ENCODE measurements at regions not wholly inside any gene's neighbourhood (a gene's known extent, or its start where the extent isn't known, plus 50 kb on each side); places are given as distances from the start of the nearest gene placed in this dataset.

GRCh38 chr3:34832865-34833508 is 806.3 kb upstream of the ARPP21 start:
- DNase-seq (no peak), ATAC-seq (ENCODE audit: low read depth) (no peak)
- Mint-ChIP-seq H3K4me3 (no peak overlapping the region), H3K4me1 (no peaks in the 10 kb centered on the region), H3K27me3 (no peaks in the 10 kb centered on the region), H3K9me3 (ENCODE audit: insufficient read depth) (peaks cover 3% of the 10 kb centered on the region), H3K27ac (no peak overlapping the region)
- TF ChIP-seq, protein P1, sequence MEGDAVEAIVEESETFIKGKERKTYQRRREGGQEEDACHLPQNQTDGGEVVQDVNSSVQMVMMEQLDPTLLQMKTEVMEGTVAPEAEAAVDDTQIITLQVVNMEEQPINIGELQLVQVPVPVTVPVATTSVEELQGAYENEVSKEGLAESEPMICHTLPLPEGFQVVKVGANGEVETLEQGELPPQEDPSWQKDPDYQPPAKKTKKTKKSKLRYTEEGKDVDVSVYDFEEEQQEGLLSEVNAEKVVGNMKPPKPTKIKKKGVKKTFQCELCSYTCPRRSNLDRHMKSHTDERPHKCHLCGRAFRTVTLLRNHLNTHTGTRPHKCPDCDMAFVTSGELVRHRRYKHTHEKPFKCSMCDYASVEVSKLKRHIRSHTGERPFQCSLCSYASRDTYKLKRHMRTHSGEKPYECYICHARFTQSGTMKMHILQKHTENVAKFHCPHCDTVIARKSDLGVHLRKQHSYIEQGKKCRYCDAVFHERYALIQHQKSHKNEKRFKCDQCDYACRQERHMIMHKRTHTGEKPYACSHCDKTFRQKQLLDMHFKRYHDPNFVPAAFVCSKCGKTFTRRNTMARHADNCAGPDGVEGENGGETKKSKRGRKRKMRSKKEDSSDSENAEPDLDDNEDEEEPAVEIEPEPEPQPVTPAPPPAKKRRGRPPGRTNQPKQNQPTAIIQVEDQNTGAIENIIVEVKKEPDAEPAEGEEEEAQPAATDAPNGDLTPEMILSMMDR (IDR thresholded peaks at IDR 0.05) = no peak
- TF ChIP-seq EZH2 (IDR thresholded peaks at IDR 0.05; ENCODE audit: borderline replicate concordance, insufficient read depth, low read depth, low read length, poor library complexity, severe bottlenecking) = no peak
- CTCF ChIA-PET = no interaction called here
- H3K4me3 ChIP-seq (ENCODE audit: control extremely low read depth in 1 of 5, extremely low read depth in 1 of 5, insufficient read depth in 1 of 5, low read depth in 2 of 5, low read length in 4 of 5) = no peak overlapping the region
- no peak overlapping the region for H3K9ac ChIP-seq (ENCODE audit: low read length)
- no CpG with 5 or more reads among the region's 1 CpG for WGBS (ENCODE audit: insufficient coverage)
- H3K9me3 ChIP-seq (ENCODE audit: control extremely low read depth in 1 of 3, control insufficient read depth in 2 of 3, insufficient read depth in 1 of 3, low read length in 2 of 3) = no peaks in the 10 kb centered on the region
- H3K79me2 ChIP-seq (ENCODE audit: control insufficient read depth, insufficient read depth, low read length) = no peaks in the 10 kb centered on the region
- no peaks in the 10 kb centered on the region for H3K27me3 ChIP-seq (replicated peaks in 1 of 4; ENCODE audit: control extremely low read depth in 1 of 4, control insufficient read depth in 3 of 4, insufficient read depth in 4 of 4, low read length in 3 of 4)
- no peaks in the 10 kb centered on the region for H3K36me3 ChIP-seq (replicated peaks in 1 of 2; ENCODE audit: control extremely low read depth in 1 of 2, control insufficient read depth in 1 of 2, extremely low read depth in 1 of 2, insufficient read depth in 2 of 2, low read length in 1 of 2)
- H3K4me1 ChIP-seq (ENCODE audit: control insufficient read depth in 2 of 2, insufficient read depth in 2 of 2, low read length in 2 of 2) = no peaks in the 10 kb centered on the region
- no peak overlapping the region for H2AFZ ChIP-seq (ENCODE audit: insufficient read depth, low read depth, low read length, poor library complexity, severe bottlenecking)
- no peak overlapping the region for H3K4me2 ChIP-seq (replicated peaks; ENCODE audit: low read depth, low read length, poor library complexity, severe bottlenecking)
- POLR2A ChIA-PET = no interaction called here
- H4K20me1 ChIP-seq (ENCODE audit: control insufficient read depth, insufficient read depth, low read length, poor library complexity, severe bottlenecking) = no peaks in the 10 kb centered on the region
- intact Hi-C loops (cut with micrococcal nuclease) = no loop called here
- no peak overlapping the region for H3K27ac ChIP-seq (ENCODE audit: low read length in 2 of 2)

DNA sequence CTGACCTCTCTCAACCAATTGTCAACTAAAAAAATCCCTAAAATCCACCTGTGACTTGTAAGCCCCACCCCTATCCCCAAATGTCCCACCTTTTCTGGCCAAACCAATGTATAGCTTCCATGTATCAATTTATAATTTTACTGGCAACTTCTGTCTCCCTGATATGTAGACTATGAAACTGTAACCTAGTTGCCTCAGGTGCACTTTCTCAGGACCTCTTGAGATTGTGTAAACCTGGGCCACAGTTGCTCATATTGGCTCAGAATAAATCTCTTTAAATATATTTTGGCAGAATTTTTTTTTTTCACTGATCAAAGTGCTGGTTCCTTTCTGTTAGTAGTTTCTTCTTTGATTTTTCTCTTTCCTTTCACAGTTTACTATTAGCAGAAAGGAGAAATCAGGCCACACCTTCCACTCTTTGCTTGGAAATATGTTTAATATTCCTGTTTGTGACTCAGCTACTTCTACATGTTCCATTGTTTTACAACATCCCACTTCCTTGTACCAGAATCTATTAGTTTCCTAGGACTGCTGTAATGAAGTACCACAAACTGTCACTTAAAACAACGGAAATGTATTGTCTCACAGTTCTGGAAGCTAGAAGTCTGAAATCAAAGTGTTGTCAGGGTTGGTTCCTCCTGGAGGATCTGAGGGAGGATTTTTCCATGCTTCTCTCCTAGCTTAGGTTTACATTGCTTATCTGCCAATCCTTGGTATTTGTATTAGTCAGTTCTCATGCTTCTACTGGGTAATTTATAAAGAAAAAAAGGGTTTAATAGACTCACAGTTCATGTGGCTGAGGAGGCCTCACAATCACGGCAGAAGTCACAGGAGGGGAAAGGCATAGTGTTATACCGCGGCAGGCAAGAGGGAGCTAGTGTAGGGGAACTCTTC is 801.2 kb upstream of the ARPP21 start:
- Histone ChIP-seq H3K36me3 (replicated peaks in 1 of 2; ENCODE audit: control extremely low read depth in 1 of 2, control insufficient read depth in 1 of 2, extremely low read depth in 1 of 2, insufficient read depth in 2 of 2, low read length in 1 of 2) (no peaks in the 10 kb centered on the region), H3K4me2 (replicated peaks; ENCODE audit: low read depth, low read length, poor library complexity, severe bottlenecking) (no peak overlapping the region), H3K9me3 (ENCODE audit: control extremely low read depth in 1 of 3, control insufficient read depth in 2 of 3, insufficient read depth in 1 of 3, low read length in 2 of 3) (peaks cover 0 to 1% (median 0%) of the 10 kb centered on the region in 3 donors), H4K20me1 (ENCODE audit: control insufficient read depth, insufficient read depth, low read length, poor library complexity, severe bottlenecking) (no peaks in the 10 kb centered on the region), H3K4me3 (ENCODE audit: control extremely low read depth in 1 of 5, extremely low read depth in 1 of 5, insufficient read depth in 1 of 5, low read depth in 2 of 5, low read length in 4 of 5) (no peak overlapping the region), H3K27me3 (replicated peaks in 1 of 4; ENCODE audit: control extremely low read depth in 1 of 4, control insufficient read depth in 3 of 4, insufficient read depth in 4 of 4, low read length in 3 of 4) (no peaks in the 10 kb centered on the region), H3K9ac (ENCODE audit: low read length) (no peak overlapping the region), H3K27ac (ENCODE audit: low read length in 2 of 2) (no peak overlapping the region), H3K4me1 (ENCODE audit: control insufficient read depth in 2 of 2, insufficient read depth in 2 of 2, low read length in 2 of 2) (no peaks in the 10 kb centered on the region), H3K79me2 (ENCODE audit: control insufficient read depth, insufficient read depth, low read length) (no peaks in the 10 kb centered on the region), H2AFZ (ENCODE audit: insufficient read depth, low read depth, low read length, poor library complexity, severe bottlenecking) (no peak overlapping the region)
- no peaks in the 10 kb centered on the region for H3K4me1 Mint-ChIP-seq
- TF ChIP-seq, protein P1 (IDR thresholded peaks at IDR 0.05) = no peak
- no peak for TF ChIP-seq EZH2 (IDR thresholded peaks at IDR 0.05; ENCODE audit: borderline replicate concordance, insufficient read depth, low read depth, low read length, poor library complexity, severe bottlenecking)
- no peak for DNase-seq
- H3K27me3 Mint-ChIP-seq = no peaks in the 10 kb centered on the region
- intact Hi-C loops (cut with micrococcal nuclease) = no loop called here
- no peak overlapping the region for H3K27ac Mint-ChIP-seq
- H3K9me3 Mint-ChIP-seq (ENCODE audit: insufficient read depth) = peaks cover 3% of the 10 kb centered on the region
- H3K4me3 Mint-ChIP-seq = no peak overlapping the region
- POLR2A ChIA-PET = no interaction called here
- 100% methylated on average over 1 of the region's 4 CpGs for WGBS (ENCODE audit: insufficient coverage)
- no peak for ATAC-seq (ENCODE audit: low read depth)
- CTCF ChIA-PET = no interaction called here
